Occipital lobe (tissue), 1 donor: ENCODE measurements at regions not wholly inside any gene's neighbourhood (a gene's known extent, or its start where the extent isn't known, plus 50 kb on each side); places are given as distances from the start of the nearest gene placed in this dataset. TPM values are rescaled to one million over a fixed set of nuclear protein-coding genes. Genes with fewer than 3 reads are reported as not detected.

Experiments used
- small RNA-seq: library from RNA; depleted of rRNA; stranded (forward); fragments of <200 nt; gene quantifications from one replicate; pipeline ENCODE3, GENCODE V24; 2014

Small RNAs in the stretch of these regions (small RNA-seq; reads per million reads assigned to genes)
- not detected for gene AC010350.1
